SK-MEL-5 (cell line): ENCODE measurements at regions not wholly inside any gene's neighbourhood (a gene's known extent, or its start where the extent isn't known, plus 50 kb on each side); places are given as distances from the start of the nearest gene placed in this dataset.

ENCODE experiments used
- DNase-seq: peaks from one replicate; pipeline ENCODE4 v3.0.0-alpha.2; 2016; ENCODE audit warnings: low read depth, low spot score
- in situ Hi-C: cut with HindIII; loops from 2 replicates; pipeline ENCODE4 v1.10.0; 2016; ENCODE audit warnings: low sequenced_read_pairs, high pct_unique_total_duplicates, low pct_unique_long_range_greater_than_20kb

- DNase-seq: no peak
- in situ Hi-C loops: no loop called here
These were observed 53.6 kb upstream of the AJAP1 start for GRCh38 chr1:4600615-4601460.

DNA sequence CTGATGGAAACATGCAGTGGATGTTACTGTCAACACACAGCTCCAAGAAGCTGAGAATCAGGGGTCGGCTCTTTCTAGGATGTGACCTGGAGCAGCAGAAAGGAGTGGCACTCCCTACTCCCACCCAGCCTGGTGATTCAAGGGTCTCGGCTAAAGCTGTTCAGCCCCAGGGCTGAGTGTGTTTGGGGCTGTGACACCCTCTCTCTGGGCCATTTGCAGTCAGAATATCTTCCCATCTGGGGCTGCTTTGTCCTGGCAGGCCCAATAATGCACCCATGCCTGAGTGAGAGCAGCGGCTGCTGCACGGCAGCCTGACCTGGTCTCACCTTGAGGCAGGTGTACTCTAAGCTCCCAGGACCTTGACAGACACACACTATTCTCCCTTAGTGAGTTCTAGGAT, 52.5 kb upstream of the AJAP1 start:
- DNase-seq: no peak
- in situ Hi-C loops: no loop called here

DNA sequence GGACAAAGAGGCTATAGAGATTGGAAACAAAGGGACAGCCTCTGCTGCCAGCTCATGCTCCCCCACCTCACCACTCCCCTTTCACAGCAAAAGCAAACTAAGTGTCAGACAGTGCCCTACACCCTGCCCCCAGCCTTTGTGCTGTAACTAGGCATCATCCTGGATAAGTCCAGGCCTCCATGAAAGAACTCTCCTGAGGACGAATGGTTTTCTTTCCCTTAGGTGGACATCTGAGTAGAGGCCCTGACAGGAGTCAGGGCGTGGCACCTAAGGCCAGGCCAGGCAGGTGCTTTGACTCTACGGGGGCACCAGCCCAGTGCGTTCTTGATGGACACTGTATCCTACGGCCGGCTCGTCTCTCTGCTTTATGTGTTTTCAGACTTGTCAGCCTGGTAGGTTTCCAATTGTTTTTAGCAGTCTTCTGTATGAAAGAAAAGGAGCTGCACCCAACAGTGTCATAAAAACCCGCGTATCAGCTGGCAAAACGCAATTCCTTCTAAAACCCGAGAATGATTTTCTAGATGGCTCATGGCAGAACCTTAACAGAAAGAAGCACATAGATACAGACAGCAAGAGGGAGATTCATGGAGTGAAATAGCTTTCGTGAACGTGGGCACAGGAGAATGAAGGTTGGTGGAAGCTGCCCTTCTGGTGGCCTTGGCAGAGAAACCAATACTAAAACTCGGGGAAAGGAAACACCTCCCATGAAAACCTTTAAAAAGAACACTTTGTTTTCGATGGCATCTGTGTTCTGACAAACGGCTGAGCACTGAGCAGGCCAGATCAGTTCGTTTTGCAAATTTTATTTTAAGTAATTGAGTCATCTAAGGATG, 51.7 kb upstream of the AJAP1 start:
- no peak for DNase-seq
- in situ Hi-C loops: no loop called here

- DNase-seq: peak; percentile 17
- in situ Hi-C loops: no loop called here
These were observed 50.9 kb upstream of the AJAP1 start for GRCh38 chr1:4603295-4604110.
